ENCODE measurements at regions not wholly inside any gene's neighbourhood (a gene's known extent, or its start where the extent isn't known, plus 50 kb on each side); places are given as distances from the start of the nearest gene placed in this dataset.

DNA sequence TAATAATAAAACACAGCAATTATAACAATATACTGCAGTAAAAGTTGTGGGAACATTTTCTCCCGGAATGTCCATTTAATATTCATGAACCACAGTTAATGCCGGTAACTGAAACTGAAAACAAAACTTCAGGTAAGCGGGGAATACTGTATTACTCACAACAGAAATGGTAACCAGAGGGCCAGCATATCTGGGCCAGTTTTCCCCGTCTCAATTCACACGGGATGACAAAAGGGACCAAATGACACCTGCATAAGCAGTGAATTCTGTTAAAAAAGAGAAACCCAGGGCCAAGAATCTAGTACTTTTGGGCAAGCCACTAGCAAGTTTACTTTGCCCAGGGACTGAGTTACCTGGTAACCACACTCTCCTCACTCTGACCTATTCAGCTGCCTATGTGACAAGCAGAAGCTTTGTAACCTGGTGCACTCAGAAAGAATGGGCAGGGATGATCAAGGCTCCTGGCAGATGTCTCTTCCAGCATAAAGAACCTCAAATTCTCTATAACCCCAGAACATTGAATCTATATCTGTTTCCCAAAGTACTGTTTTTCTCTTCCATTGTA, 1171.2 kb downstream of the DIAPH3 start:
- TF ChIP-seq, protein P1, sequence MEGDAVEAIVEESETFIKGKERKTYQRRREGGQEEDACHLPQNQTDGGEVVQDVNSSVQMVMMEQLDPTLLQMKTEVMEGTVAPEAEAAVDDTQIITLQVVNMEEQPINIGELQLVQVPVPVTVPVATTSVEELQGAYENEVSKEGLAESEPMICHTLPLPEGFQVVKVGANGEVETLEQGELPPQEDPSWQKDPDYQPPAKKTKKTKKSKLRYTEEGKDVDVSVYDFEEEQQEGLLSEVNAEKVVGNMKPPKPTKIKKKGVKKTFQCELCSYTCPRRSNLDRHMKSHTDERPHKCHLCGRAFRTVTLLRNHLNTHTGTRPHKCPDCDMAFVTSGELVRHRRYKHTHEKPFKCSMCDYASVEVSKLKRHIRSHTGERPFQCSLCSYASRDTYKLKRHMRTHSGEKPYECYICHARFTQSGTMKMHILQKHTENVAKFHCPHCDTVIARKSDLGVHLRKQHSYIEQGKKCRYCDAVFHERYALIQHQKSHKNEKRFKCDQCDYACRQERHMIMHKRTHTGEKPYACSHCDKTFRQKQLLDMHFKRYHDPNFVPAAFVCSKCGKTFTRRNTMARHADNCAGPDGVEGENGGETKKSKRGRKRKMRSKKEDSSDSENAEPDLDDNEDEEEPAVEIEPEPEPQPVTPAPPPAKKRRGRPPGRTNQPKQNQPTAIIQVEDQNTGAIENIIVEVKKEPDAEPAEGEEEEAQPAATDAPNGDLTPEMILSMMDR (IDR thresholded peaks at IDR 0.05; ENCODE audit: insufficient read depth, low read depth, low read length), result no peak
- no peak for TF ChIP-seq EZH2 (IDR thresholded peaks at IDR 0.05; ENCODE audit: insufficient read depth, low read length)
